HTR-8/SVneo (cell line): ENCODE measurements at regions not wholly inside any gene's neighbourhood (a gene's known extent, or its start where the extent isn't known, plus 50 kb on each side); places are given as distances from the start of the nearest gene placed in this dataset.

Experiments used
- DNase-seq: peaks from one replicate; pipeline ENCODE4 v3.0.0; 2011; ENCODE audit warnings: low spot score, mixed read lengths; ENCODE audit not compliant: insufficient read length
- FAIRE-seq: peaks from 2 replicates; lab custom pipeline; 2011; peaks lifted over from hg19 to GRCh38; lab: Jason Lieb, UNC

- no peak for FAIRE-seq
- DNase-seq, result no peak
Observed at GRCh38 chr5:110913221-110913620, 158.3 kb upstream of the TSLP start.

- FAIRE-seq, result no peak
- peak; percentile 8 for DNase-seq
Observed at GRCh38 chr5:110916381-110917049, 155.0 kb upstream of the TSLP start.

- FAIRE-seq (no peak), DNase-seq (no peak)
Observed at GRCh38 chr5:110917161-110917875, 154.2 kb upstream of the TSLP start.

GRCh38 chr5:110918683-110919082 is 152.8 kb upstream of the TSLP start:
- FAIRE-seq, result no peak
- no peak for DNase-seq

GRCh38 chr5:110923971-110924370 is 147.5 kb upstream of the TSLP start:
- FAIRE-seq (no peak), DNase-seq (no peak)

GRCh38 chr5:110925398-110925797 is 146.1 kb upstream of the TSLP start:
- FAIRE-seq (no peak), DNase-seq (no peak)

GRCh38 chr5:110925916-110926315 is 145.6 kb upstream of the TSLP start:
- DNase-seq (no peak), FAIRE-seq (no peak)

GRCh38 chr5:110932755-110933488 is 138.6 kb upstream of the TSLP start:
- DNase-seq (no peak), FAIRE-seq (no peak)

- no peak for FAIRE-seq
Observed at GRCh38 chr5:110940136-110940535, 131.4 kb upstream of the TSLP start.

GRCh38 chr5:110945874-110946436 is 125.6 kb upstream of the TSLP start:
- FAIRE-seq (no peak), DNase-seq (no peak)

More at GRCh38 chr5:110940136-110940535, 131.4 kb upstream of the TSLP start:
- no peak for DNase-seq

GRCh38 chr5:110951373-110951791 is 120.1 kb upstream of the TSLP start:
- DNase-seq (no peak), FAIRE-seq (no peak)

GRCh38 chr5:110956280-110956912 is 115.1 kb upstream of the TSLP start:
- FAIRE-seq, result no peak

GRCh38 chr5:110956913-110957813 is 114.3 kb upstream of the TSLP start:
- no peak for DNase-seq
- no peak for FAIRE-seq

More at GRCh38 chr5:110956280-110956912, 115.1 kb upstream of the TSLP start:
- DNase-seq, result no peak

- FAIRE-seq (no peak), DNase-seq (no peak)
Observed at GRCh38 chr5:110957934-110958333, 113.6 kb upstream of the TSLP start.

GRCh38 chr5:110963495-110963894 is 108.0 kb upstream of the TSLP start:
- no peak for FAIRE-seq

GRCh38 chr5:110965773-110966581 is 105.5 kb upstream of the TSLP start:
- DNase-seq (no peak), FAIRE-seq (no peak)

More at GRCh38 chr5:110963495-110963894, 108.0 kb upstream of the TSLP start:
- no peak for DNase-seq

GRCh38 chr5:110968246-110969005 is 103.1 kb upstream of the TSLP start:
- FAIRE-seq, result no peak
- DNase-seq, result no peak

GRCh38 chr5:110969502-110969901 is 102.0 kb upstream of the TSLP start:
- FAIRE-seq, result no peak

More at GRCh38 chr5:110969502-110969901, 102.0 kb upstream of the TSLP start:
- no peak for DNase-seq
